Mesenchymal stem cell (in vitro differentiated cells and primary cell): ENCODE measurements at regions not wholly inside any gene's neighbourhood (a gene's known extent, or its start where the extent isn't known, plus 50 kb on each side); places are given as distances from the start of the nearest gene placed in this dataset.

Source experiments
- DNase-seq: peaks from one replicate; pipeline ENCODE4 v3.0.0-alpha.2; 2013
- H2AFZ ChIP-seq: one replicate; pipeline ENCODE4 v1.6.1; 2013; ENCODE audit warnings: low read depth, mild to moderate bottlenecking, control low read depth, inconsistent platforms, low read length, moderate library complexity
- H2AK5ac ChIP-seq: 2 replicates; pipeline ENCODE4 v1.6.1; 2013; ENCODE audit warnings: low read length, moderate library complexity, mild to moderate bottlenecking, inconsistent platforms; ENCODE audit not compliant: severe bottlenecking
- H2BK120ac ChIP-seq: one replicate; pipeline ENCODE4 v1.6.1; 2013; ENCODE audit warnings: low read depth, mild to moderate bottlenecking, inconsistent platforms, low read length, moderate library complexity
- H2BK12ac ChIP-seq, 2 experiments: one replicate each; pipeline ENCODE4 v1.6.1; 2013; ENCODE audit warnings: inconsistent platforms in 2 of 2, low read length in 2 of 2, mild to moderate bottlenecking in 2 of 2, moderate library complexity in 2 of 2, control low read depth in 1 of 2
- H2BK15ac ChIP-seq: one replicate; pipeline ENCODE4 v1.6.1; 2013; ENCODE audit warnings: mild to moderate bottlenecking, low read depth, inconsistent platforms; ENCODE audit not compliant: poor library complexity, severe bottlenecking
- H2BK5ac ChIP-seq: 2 replicates; pipeline ENCODE4 v1.6.1; 2013; ENCODE audit warnings: low read depth, mild to moderate bottlenecking, low read length, control low read depth, inconsistent platforms; ENCODE audit not compliant: poor library complexity, severe bottlenecking
- H3K14ac ChIP-seq, 2 experiments: one replicate each; pipeline ENCODE4 v1.6.1; 2013; ENCODE audit warnings: inconsistent platforms in 2 of 2, low read length in 2 of 2, control low read depth in 1 of 2, mild to moderate bottlenecking in 1 of 2, moderate library complexity in 1 of 2
- H3K18ac ChIP-seq, 2 experiments: one replicate each; pipeline ENCODE4 v1.6.1; 2013; ENCODE audit warnings: inconsistent platforms in 2 of 2, low read length in 2 of 2, control low read depth in 1 of 2, low read depth in 1 of 2, mild to moderate bottlenecking in 1 of 2
- H3K23ac ChIP-seq, 2 experiments: one replicate each; pipeline ENCODE4 v1.6.1; 2013; ENCODE audit warnings: inconsistent platforms in 2 of 2, low read length in 2 of 2, mild to moderate bottlenecking in 2 of 2, moderate library complexity in 2 of 2, control low read depth in 1 of 2
- H3K27ac ChIP-seq: 2 replicates; pipeline ENCODE4 v1.5.1; 2013; ENCODE audit warnings: mild to moderate bottlenecking, moderate library complexity, low read length, control low read depth, inconsistent platforms; ENCODE audit not compliant: poor library complexity, severe bottlenecking
- H3K27me3 ChIP-seq, 2 experiments: 2 replicates each; pipeline versions ENCODE4 v1.6.1 to v1.7.0; 2013; ENCODE audit warnings: low read length in 2 of 2, mild to moderate bottlenecking in 2 of 2, moderate library complexity in 2 of 2, control low read depth in 1 of 2, inconsistent platforms in 1 of 2; ENCODE audit not compliant: control insufficient read depth in 1 of 2, insufficient read depth in 1 of 2
- H3K36me3 ChIP-seq, 2 experiments: 2 replicates each; pipeline versions ENCODE4 v1.6.1 to v1.7.0; 2013; ENCODE audit warnings: low read length in 2 of 2, control low read depth in 1 of 2, inconsistent platforms in 1 of 2, low read depth in 1 of 2, mild to moderate bottlenecking in 1 of 2; ENCODE audit not compliant: insufficient read depth in 2 of 2, control insufficient read depth in 1 of 2
- H3K4ac ChIP-seq, 2 experiments: one replicate each; pipeline ENCODE4 v1.6.1; 2013; ENCODE audit warnings: inconsistent platforms in 2 of 2, low read length in 2 of 2, mild to moderate bottlenecking in 2 of 2, moderate library complexity in 2 of 2, control low read depth in 1 of 2, low read depth in 1 of 2
- H3K4me1 ChIP-seq: 2 replicates; pipeline ENCODE4 v1.6.1; 2013; ENCODE audit warnings: low read depth, low read length, control low read depth; ENCODE audit not compliant: control insufficient read depth, insufficient read depth
- H3K4me2 ChIP-seq: 2 replicates; pipeline ENCODE4 v1.6.1; 2013; ENCODE audit warnings: low read length, mild to moderate bottlenecking, inconsistent platforms; ENCODE audit not compliant: poor library complexity, severe bottlenecking
- H3K4me3 ChIP-seq, 2 experiments: 2 replicates each; pipeline versions ENCODE4 v1.5.1 to v1.7.0; 2013; ENCODE audit warnings: low read length in 2 of 2, mild to moderate bottlenecking in 2 of 2, control low read depth in 1 of 2, low read depth in 1 of 2; ENCODE audit not compliant: insufficient read depth in 1 of 2
- H3K79me1 ChIP-seq: replicated peaks from 2 replicates; pipeline ENCODE4 v1.6.1; 2013; ENCODE audit warnings: mild to moderate bottlenecking, control low read depth, low read length, inconsistent platforms; ENCODE audit not compliant: poor library complexity, severe bottlenecking
- H3K9ac ChIP-seq: 2 replicates; pipeline ENCODE4 v1.7.0; 2013; ENCODE audit warnings: mild to moderate bottlenecking, low read length, moderate library complexity
- H3K9me3 ChIP-seq: 2 replicates; pipeline ENCODE4 v1.7.0; 2013; ENCODE audit warnings: mild to moderate bottlenecking, low read length; ENCODE audit not compliant: control insufficient read depth
- H4K8ac ChIP-seq: one replicate; pipeline ENCODE4 v1.6.1; 2013; ENCODE audit warnings: inconsistent platforms, mild to moderate bottlenecking, low read length, moderate library complexity
- H4K91ac ChIP-seq: one replicate; pipeline ENCODE4 v1.6.1; 2013; ENCODE audit warnings: mild to moderate bottlenecking, low read length, inconsistent platforms
- WGBS: methylation state at CpG from one replicate; pipeline ENCODE4 v1.1.7; 2013; ENCODE audit warnings: mixed read lengths; 5-methylcytosine and 5-hydroxymethylcytosine counted together

DNA sequence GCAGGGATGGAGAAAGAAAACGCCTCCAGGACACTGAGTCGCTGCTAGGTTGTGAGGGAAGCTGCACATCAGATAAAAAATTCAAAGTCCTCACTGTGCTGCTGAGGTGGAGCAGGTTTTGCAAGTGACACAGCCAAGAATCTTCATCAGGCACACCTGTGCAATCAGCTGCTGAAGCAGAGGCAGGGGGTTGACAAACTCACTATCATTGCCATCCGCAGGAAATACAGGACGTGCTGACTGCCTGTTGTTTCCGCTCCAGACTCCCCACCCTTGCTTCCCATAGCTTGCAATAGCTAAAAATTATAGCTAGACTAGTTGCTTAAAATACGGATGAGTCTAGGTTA is 147.8 kb upstream of the FHL2 start:
- Histone ChIP-seq H4K8ac (no peak overlapping the region), H3K4ac (no peak overlapping the region), H3K18ac (no peak overlapping the region), H3K4me2 (no peak overlapping the region), H3K27me3 (peaks cover 20 to 43% of the 10 kb centered on the region in 2 experiments), H3K14ac (no peak overlapping the region), H3K23ac (no peak overlapping the region), H2BK12ac (no peak overlapping the region), H2AK5ac (no peak overlapping the region), H3K9me3 (no peaks in the 10 kb centered on the region), H2BK15ac (no peak overlapping the region), H2AFZ (no peak overlapping the region), H2BK5ac (no peak overlapping the region), H3K9ac (no peak overlapping the region), H3K79me1 (no peaks in the 10 kb centered on the region), H3K4me1 (no peaks in the 10 kb centered on the region), H2BK120ac (no peak overlapping the region), H4K91ac (no peak overlapping the region), H3K4me3 (no peak overlapping the region), H3K27ac (no peak overlapping the region), H3K36me3 (no peaks in the 10 kb centered on the region)
- 93% methylated on average over 6 of the region's 6 CpGs for WGBS
- no peak for DNase-seq

GRCh38 chr2:105545730-105546627 is 147.1 kb upstream of the FHL2 start:
- WGBS, result 37% methylated on average over 11 of the region's 11 CpGs
- no peaks in the 10 kb centered on the region for H3K36me3 ChIP-seq

DNA sequence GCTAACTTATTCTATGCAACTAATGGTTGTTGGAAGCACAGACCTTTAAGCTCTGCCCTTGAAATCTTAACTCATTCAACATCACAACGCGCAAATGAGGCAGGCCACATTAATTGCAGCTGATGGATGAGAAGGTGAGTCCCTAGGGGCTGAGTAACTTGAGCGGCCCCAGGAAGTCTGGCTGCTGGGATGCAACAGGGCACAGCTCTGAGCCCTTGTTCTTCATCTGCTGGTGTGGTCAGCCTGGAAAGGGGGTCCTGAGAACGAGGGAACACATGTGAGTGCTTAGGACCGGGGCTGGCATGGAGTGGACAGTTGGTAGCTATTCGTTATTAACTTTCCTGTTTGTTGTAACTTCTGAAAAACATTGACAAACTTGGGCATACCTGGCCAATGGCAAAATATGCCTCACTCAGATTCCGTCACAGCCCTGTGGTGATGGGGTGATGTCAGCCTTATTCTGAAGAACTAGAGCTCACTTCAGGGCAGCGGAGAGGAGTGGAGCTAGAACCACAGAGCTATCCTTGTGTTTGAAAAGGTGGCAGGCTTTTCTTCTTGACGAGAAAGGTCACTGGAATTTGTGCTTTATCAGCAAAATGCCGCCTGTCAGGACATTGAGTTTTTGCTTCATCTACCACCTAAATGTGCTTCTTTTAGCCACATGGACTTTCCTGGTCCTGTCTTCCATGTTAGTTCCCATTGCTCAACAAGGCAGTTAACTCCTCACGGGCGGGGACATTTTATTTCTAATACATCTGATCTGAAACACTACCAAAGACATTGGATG is 145.9 kb upstream of the FHL2 start:
- H2AFZ ChIP-seq, result no peak overlapping the region
- WGBS, result 86% methylated on average over 12 of the region's 12 CpGs
- H3K18ac ChIP-seq, result no peak overlapping the region
- H3K4me3 ChIP-seq, result no peak overlapping the region
- no peak overlapping the region for H2BK12ac ChIP-seq
- H4K8ac ChIP-seq, result no peak overlapping the region
- H3K23ac ChIP-seq, result peak overlapping the region; percentile 12 to 56
- H4K91ac ChIP-seq, result no peak overlapping the region
- peaks cover 20 to 45% of the 10 kb centered on the region in 2 experiments for H3K27me3 ChIP-seq
- no peaks in the 10 kb centered on the region for H3K79me1 ChIP-seq
- H3K9ac ChIP-seq, result no peak overlapping the region
- no peak overlapping the region for H2BK5ac ChIP-seq
- H3K27ac ChIP-seq, result no peak overlapping the region
- DNase-seq, result no peak
- no peak overlapping the region for H3K4ac ChIP-seq
- no peak overlapping the region for H2BK120ac ChIP-seq
- H3K9me3 ChIP-seq, result no peaks in the 10 kb centered on the region
- H3K14ac ChIP-seq, result no peak overlapping the region
- H3K36me3 ChIP-seq, result no peaks in the 10 kb centered on the region
- H2AK5ac ChIP-seq, result no peak overlapping the region
- H2BK15ac ChIP-seq, result no peak overlapping the region
- H3K4me2 ChIP-seq, result no peak overlapping the region
- H3K4me1 ChIP-seq, result no peaks in the 10 kb centered on the region

More at GRCh38 chr2:105545730-105546627, 147.1 kb upstream of the FHL2 start:
- Histone ChIP-seq H3K9ac (no peak overlapping the region), H2BK12ac (no peak overlapping the region), H2BK15ac (no peak overlapping the region), H3K23ac (no peak overlapping the region), H3K14ac (peak overlapping the region in 1 of 2 experiments; percentile 74), H3K79me1 (no peaks in the 10 kb centered on the region), H3K27me3 (peaks cover 20 to 45% of the 10 kb centered on the region in 2 experiments), H2AK5ac (no peak overlapping the region), H2AFZ (no peak overlapping the region), H3K9me3 (no peaks in the 10 kb centered on the region), H3K18ac (no peak overlapping the region), H4K8ac (no peak overlapping the region), H3K4me2 (no peak overlapping the region), H4K91ac (no peak overlapping the region), H2BK5ac (no peak overlapping the region), H3K4ac (no peak overlapping the region), H2BK120ac (no peak overlapping the region), H3K4me1 (no peaks in the 10 kb centered on the region), H3K27ac (no peak overlapping the region), H3K4me3 (no peak overlapping the region)
- DNase-seq, result peak; percentile 68
